Nephron progenitor cell (in vitro differentiated cells): ENCODE measurements at regions not wholly inside any gene's neighbourhood (a gene's known extent, or its start where the extent isn't known, plus 50 kb on each side); places are given as distances from the start of the nearest gene placed in this dataset.

ENCODE experiments used
- DNase-seq: peaks from one replicate; pipeline ENCODE4 v3.0.0; 2021
- H3K27ac Mint-ChIP-seq: 2 replicates; pipeline ENCODE4 v1.8.0; 2021; ENCODE audit warnings: mild to moderate bottlenecking, moderate library complexity, mixed read lengths
- H3K27me3 Mint-ChIP-seq: 2 replicates; pipeline ENCODE4 v1.8.0; 2021; ENCODE audit warnings: mild to moderate bottlenecking, low read depth, mixed read lengths; ENCODE audit not compliant: poor library complexity
- H3K36me3 Mint-ChIP-seq: 2 replicates; pipeline ENCODE4 v1.8.0; 2021; ENCODE audit warnings: low read depth, mixed read lengths
- H3K4me1 Mint-ChIP-seq: 2 replicates; pipeline ENCODE4 v1.8.0; 2021; ENCODE audit warnings: mixed read lengths
- H3K4me3 Mint-ChIP-seq: 2 replicates; pipeline ENCODE4 v1.8.0; 2021; ENCODE audit warnings: mild to moderate bottlenecking, moderate library complexity, mixed read lengths
- H3K9me3 Mint-ChIP-seq: 2 replicates; pipeline ENCODE4 v1.8.0; 2021; ENCODE audit warnings: mild to moderate bottlenecking, moderate library complexity, mixed read lengths
- CTCF ChIP-seq: fragments of 200-600 bp; sonication (generic); IDR thresholded peaks from 2 replicates; pipeline ENCODE4 v1.5.0; 2021; ENCODE audit warnings: antibody characterized with exemption

- TF ChIP-seq CTCF, result no peak
- Mint-ChIP-seq H3K4me1 (no peaks in the 10 kb centered on the region), H3K4me3 (no peak overlapping the region), H3K9me3 (peaks cover 27% of the 10 kb centered on the region), H3K27ac (no peak overlapping the region), H3K36me3 (peaks cover 6% of the 10 kb centered on the region), H3K27me3 (peaks cover 14% of the 10 kb centered on the region)
- DNase-seq, result no peak
These were observed 131.0 kb upstream of the RUNX1 start for GRCh38 chr21:35179990-35180540.

GRCh38 chr21:35178827-35179226 lies 129.7 kb upstream of the RUNX1 start:
- DNase-seq, result no peak
- H3K27me3 Mint-ChIP-seq, result peaks cover 14% of the 10 kb centered on the region
- no peaks in the 10 kb centered on the region for H3K36me3 Mint-ChIP-seq
- no peaks in the 10 kb centered on the region for H3K4me1 Mint-ChIP-seq
- no peak overlapping the region for H3K27ac Mint-ChIP-seq
- peaks cover 20% of the 10 kb centered on the region for H3K9me3 Mint-ChIP-seq
- no peak for TF ChIP-seq CTCF
- no peak overlapping the region for H3K4me3 Mint-ChIP-seq

- no peaks in the 10 kb centered on the region for H3K36me3 Mint-ChIP-seq
These were observed 129.0 kb upstream of the RUNX1 start for GRCh38 chr21:35178098-35178497.

GRCh38 chr21:35172231-35172630 lies 123.1 kb upstream of the RUNX1 start:
- H3K36me3 Mint-ChIP-seq, result no peaks in the 10 kb centered on the region
- H3K4me3 Mint-ChIP-seq, result no peak overlapping the region
- DNase-seq, result no peak
- peaks cover 17% of the 10 kb centered on the region for H3K4me1 Mint-ChIP-seq
- peaks cover 8% of the 10 kb centered on the region for H3K9me3 Mint-ChIP-seq
- H3K27me3 Mint-ChIP-seq, result peaks cover 24% of the 10 kb centered on the region
- no peak overlapping the region for H3K27ac Mint-ChIP-seq
- TF ChIP-seq CTCF, result no peak

More at GRCh38 chr21:35178098-35178497, 129.0 kb upstream of the RUNX1 start:
- Mint-ChIP-seq H3K9me3 (peaks cover 12% of the 10 kb centered on the region), H3K4me3 (no peak overlapping the region), H3K27me3 (peaks cover 16% of the 10 kb centered on the region), H3K4me1 (no peaks in the 10 kb centered on the region), H3K27ac (no peak overlapping the region)
- no peak for TF ChIP-seq CTCF
- DNase-seq, result no peak

- Mint-ChIP-seq H3K9me3 (peaks cover 8% of the 10 kb centered on the region), H3K27ac (no peak overlapping the region), H3K36me3 (no peaks in the 10 kb centered on the region), H3K27me3 (peaks cover 27% of the 10 kb centered on the region), H3K4me1 (peaks cover 17% of the 10 kb centered on the region), H3K4me3 (no peak overlapping the region)
- no peak for DNase-seq
- no peak for TF ChIP-seq CTCF
These were observed 122.3 kb upstream of the RUNX1 start for GRCh38 chr21:35171385-35171784.

- DNase-seq, result no peak
- peaks cover 7% of the 10 kb centered on the region for H3K9me3 Mint-ChIP-seq
- TF ChIP-seq CTCF, result no peak
- H3K4me1 Mint-ChIP-seq, result peaks cover 17% of the 10 kb centered on the region
- peaks cover 23% of the 10 kb centered on the region for H3K27me3 Mint-ChIP-seq
- no peak overlapping the region for H3K4me3 Mint-ChIP-seq
- H3K36me3 Mint-ChIP-seq, result no peaks in the 10 kb centered on the region
- no peak overlapping the region for H3K27ac Mint-ChIP-seq
These were observed 121.7 kb upstream of the RUNX1 start for GRCh38 chr21:35170818-35171217.
